IPS DF 4.7 (cell line): ENCODE measurements at regions not wholly inside any gene's neighbourhood (a gene's known extent, or its start where the extent isn't known, plus 50 kb on each side); places are given as distances from the start of the nearest gene placed in this dataset.

Experiments
- DNase-seq: peaks from one replicate; pipeline ENCODE4 v3.0.0-alpha.2; 2013; ENCODE audit warnings: low spot score; ENCODE audit errors: extremely low read depth

GRCh38 chr5:2207416-2208238 is 324.9 kb upstream of the IRX4 start:
- DNase-seq: no peak

- DNase-seq: no peak
These were observed 324.3 kb upstream of the IRX4 start for GRCh38 chr5:2207109-2207399.

- DNase-seq: no peak
These were observed 323.8 kb upstream of the IRX4 start for GRCh38 chr5:2206293-2207108.

- DNase-seq: no peak
These were observed 323.0 kb upstream of the IRX4 start for GRCh38 chr5:2205596-2206226.

- DNase-seq: no peak
These were observed 322.5 kb upstream of the IRX4 start for GRCh38 chr5:2205185-2205585.

GRCh38 chr5:2204366-2205184 is 321.9 kb upstream of the IRX4 start:
- no peak for DNase-seq

- DNase-seq: no peak
These were observed 321.0 kb upstream of the IRX4 start for GRCh38 chr5:2203774-2204173.

GRCh38 chr5:2201832-2202231 is 319.1 kb upstream of the IRX4 start:
- no peak for DNase-seq

GRCh38 chr5:2201421-2201820 is 318.7 kb upstream of the IRX4 start:
- DNase-seq: no peak

- no peak for DNase-seq
These were observed 318.3 kb upstream of the IRX4 start for GRCh38 chr5:2201011-2201410.

- no peak for DNase-seq
These were observed 317.7 kb upstream of the IRX4 start for GRCh38 chr5:2200261-2200950.

- no peak for DNase-seq
These were observed 317.0 kb upstream of the IRX4 start for GRCh38 chr5:2199697-2200096.

- no peak for DNase-seq
These were observed 314.4 kb upstream of the IRX4 start for GRCh38 chr5:2196989-2197619.

- no peak for DNase-seq
These were observed 313.7 kb upstream of the IRX4 start for GRCh38 chr5:2196416-2196815.

GRCh38 chr5:2194949-2195348 is 312.2 kb upstream of the IRX4 start:
- DNase-seq: no peak

GRCh38 chr5:2194236-2194555 is 311.5 kb upstream of the IRX4 start:
- DNase-seq: no peak

GRCh38 chr5:2193542-2194235 is 311.0 kb upstream of the IRX4 start:
- no peak for DNase-seq

GRCh38 chr5:2193142-2193541 is 310.4 kb upstream of the IRX4 start:
- DNase-seq: no peak

GRCh38 chr5:2192496-2192895 is 309.8 kb upstream of the IRX4 start:
- no peak for DNase-seq

- DNase-seq: no peak
These were observed 309.2 kb upstream of the IRX4 start for GRCh38 chr5:2191972-2192371.
